ENCODE measurements at regions not wholly inside any gene's neighbourhood (a gene's known extent, or its start where the extent isn't known, plus 50 kb on each side); places are given as distances from the start of the nearest gene placed in this dataset.

DNA sequence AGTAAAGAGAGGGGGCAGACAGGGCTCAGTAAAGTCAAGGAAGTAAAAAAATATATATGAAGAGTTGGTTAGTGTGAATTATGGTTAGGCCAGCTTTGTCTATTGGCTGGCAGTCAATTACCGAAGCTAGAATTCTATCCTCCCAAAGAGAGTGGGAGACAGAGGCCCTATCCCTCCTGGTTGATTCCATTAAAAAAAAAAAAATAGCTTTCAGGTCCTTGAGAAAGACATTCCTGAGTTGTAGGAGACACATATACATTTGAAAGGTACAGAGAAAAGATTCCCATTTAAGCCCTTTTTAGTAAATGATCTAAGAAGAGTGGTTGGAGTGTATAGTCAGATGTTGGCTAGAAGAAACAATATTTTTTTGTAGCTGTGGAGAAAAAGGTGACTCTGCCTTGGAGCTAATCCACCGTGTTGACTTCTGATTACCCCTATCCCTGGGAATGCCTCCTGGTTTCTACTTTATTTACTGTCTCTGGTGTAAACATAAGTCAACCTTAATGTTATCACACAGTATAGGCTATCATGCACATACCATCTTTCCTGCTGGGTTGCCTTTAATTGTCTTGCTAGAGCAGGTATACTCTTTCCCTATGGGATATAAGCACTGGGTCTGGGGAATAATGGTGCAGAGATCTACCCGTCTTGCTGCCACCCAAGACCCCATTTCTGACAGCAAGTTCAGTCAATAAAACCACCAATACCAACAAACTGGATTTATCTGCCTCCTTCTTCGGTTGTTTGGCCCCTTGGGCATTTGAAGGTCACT lies 859.9 kb upstream of the ATXN7L3B start:
- WGBS, 2 experiments (ENCODE audit: extremely low coverage in 1 of 2, insufficient coverage in 1 of 2, insufficient read length in 1 of 2, insufficient replicate concordance in 2 of 2, low coverage in 1 of 2, low lambda C conversion rate in 2 of 2, missing lambda C conversion rate in 1 of 2), result 89% methylated on average over 4 of the region's 4 CpGs; no CpG with 5 or more reads in 1 of the 2 experiments
- no peak for TF ChIP-seq RNF2 (IDR thresholded peaks at IDR 0.05; ENCODE audit: borderline replicate concordance, low read depth, low read length, missing control alignments, poor library complexity, severe bottlenecking)
- no peak for TF ChIP-seq EGR1 (IDR thresholded peaks at IDR 0.05; ENCODE audit: borderline replicate concordance, low read depth, low read length)
- TF ChIP-seq POU5F1 (IDR thresholded peaks at IDR 0.05; ENCODE audit: low read depth, low read length), result no peak
- no peak for TF ChIP-seq HDAC6 (IDR thresholded peaks at IDR 0.05; ENCODE audit: low read depth, low read length)
- TF ChIP-seq GTF2F1 (IDR thresholded peaks at IDR 0.05; ENCODE audit: borderline replicate concordance, low read depth, low read length), result no peak
- no peaks in the 10 kb centered on the region for H3K79me1 ChIP-seq (ENCODE audit: low read depth, low read length)
- no peaks in the 10 kb centered on the region for H3K23me2 ChIP-seq (ENCODE audit: low read depth, low read length)
- ChIA-PET CTCF (ENCODE audit: partially characterized antibody) (interaction anchor here (0.6 to 1.0 kb wide), 2 partner anchors 569 to 583 kb away, joined by 3 read pairs; no protein-coding TSS in a partner anchor), POLR2A (ENCODE audit: partially characterized antibody) (no interaction called here)
- no peaks in the 10 kb centered on the region for H3K9me3 ChIP-seq (ENCODE audit: insufficient read depth in 2 of 2, low read depth in 1 of 2, low read length in 1 of 2)
- H2BK5ac ChIP-seq (ENCODE audit: low read depth, low read length), result 0 out of 2 replicates have a peak overlapping the region, but pooled peaks have one; percentile 16
- H3K27ac ChIP-seq (ENCODE audit: low read depth, low read length), result no peak overlapping the region
- H3K4me1 ChIP-seq (replicated peaks in 1 of 4; ENCODE audit: control insufficient read depth in 3 of 4, insufficient read depth in 4 of 4, low read length in 3 of 4), result peaks cover 0 to 5% (median 3%) of the 10 kb centered on the region in 4 experiments; a peak in 6 of 7 replicates
- H3K36me3 ChIP-seq (ENCODE audit: control insufficient read depth in 2 of 4, insufficient read depth in 4 of 4, low read length in 3 of 4), result no peaks in the 10 kb centered on the region
- H4K8ac ChIP-seq (ENCODE audit: extremely low read depth, insufficient read depth, low read length), result no peak overlapping the region
- H4K91ac ChIP-seq (replicated peaks; ENCODE audit: insufficient read length, low read length), result no peak overlapping the region
- H3K4me2 ChIP-seq (ENCODE audit: insufficient read depth in 1 of 2, low read depth in 2 of 2, low read length in 2 of 2), result peak overlapping the region in 1 of 2 experiments; percentile 25; a peak in 1 of 4 replicates
- H2AFZ ChIP-seq (ENCODE audit: low read length), result no peak overlapping the region
- H3K14ac ChIP-seq (ENCODE audit: insufficient read length), result no peak overlapping the region
- no peaks in the 10 kb centered on the region for H3K27me3 ChIP-seq (replicated peaks in 1 of 4; ENCODE audit: control insufficient read depth in 3 of 4, extremely low read depth in 1 of 4, insufficient read depth in 3 of 4, low read length in 3 of 4)
- H4K5ac ChIP-seq (ENCODE audit: insufficient read length, low read depth, low read length), result no peak overlapping the region
- no peak overlapping the region for H2BK120ac ChIP-seq (replicated peaks; ENCODE audit: low read depth, low read length)
- H3K56ac ChIP-seq (replicated peaks; ENCODE audit: insufficient read length, low read depth, low read length), result no peak overlapping the region
- no peak overlapping the region for H3K23ac ChIP-seq (ENCODE audit: insufficient read length)
- H4K20me1 ChIP-seq (replicated peaks in 1 of 2; ENCODE audit: control insufficient read depth in 1 of 2, insufficient read depth in 2 of 2, low read length in 2 of 2), result no peaks in the 10 kb centered on the region
- DNase-seq (ENCODE audit: low read depth in 1 of 2, low spot score in 2 of 2) (no peak), FAIRE-seq (no peak)
- H2AK5ac ChIP-seq (ENCODE audit: low read depth, low read length), result no peak overlapping the region; the same call in 1 of the 2 replicates
- no peaks in the 10 kb centered on the region for H3K79me2 ChIP-seq (ENCODE audit: control insufficient read depth in 1 of 2, insufficient read depth in 2 of 2, low read length in 2 of 2)
- no peak overlapping the region for H2BK15ac ChIP-seq (ENCODE audit: low read length)
- no peak overlapping the region for H3K9ac ChIP-seq (replicated peaks in 1 of 4; ENCODE audit: extremely low read depth in 1 of 4, low read depth in 3 of 4, low read length in 3 of 4)
- no peak overlapping the region for H3K4ac ChIP-seq (replicated peaks; ENCODE audit: insufficient read length, low read depth, low read length)
- no peak overlapping the region for H3K4me3 ChIP-seq (ENCODE audit: extremely low read depth in 1 of 4, insufficient read depth in 2 of 4, low read depth in 3 of 4, low read length in 4 of 4)
- peak overlapping the region; percentile 90; the same call in 1 of the 2 replicates for H2BK12ac ChIP-seq (ENCODE audit: low read depth, low read length)
- no peak overlapping the region; the same call in 1 of the 2 replicates for H3K18ac ChIP-seq (ENCODE audit: extremely low read depth, low read length)
- no peak overlapping the region for H2BK20ac ChIP-seq (ENCODE audit: low read length)

All from H1 (cell line).